ENCODE measurements at regions not wholly inside any gene's neighbourhood (a gene's known extent, or its start where the extent isn't known, plus 50 kb on each side); places are given as distances from the start of the nearest gene placed in this dataset.
A peak's percentile ranks its signal among the peaks of the same experiment; 100 is the strongest.

DNA sequence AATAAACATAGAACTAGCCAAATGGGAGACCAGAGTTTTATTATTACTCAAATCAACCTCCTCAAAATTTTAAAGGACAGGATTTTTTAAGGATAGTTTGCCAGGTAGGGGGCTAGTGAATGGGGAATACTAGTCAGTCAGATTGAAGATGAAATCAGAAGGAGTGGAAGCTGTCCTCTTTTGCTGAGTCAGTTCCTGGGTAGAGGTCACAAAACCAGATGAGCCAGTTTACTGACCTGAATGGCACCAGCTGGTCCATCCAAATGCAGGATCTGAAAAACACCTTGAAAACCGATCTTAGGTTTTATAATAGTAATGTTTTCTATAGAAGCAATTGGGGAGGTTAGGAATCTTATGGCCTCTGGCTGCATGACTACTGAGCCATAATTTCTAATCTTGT is 558.2 kb downstream of the PKHD1 start:
- no CpG with 5 or more reads among the region's 1 CpG for WGBS (ENCODE audit: extremely low coverage, insufficient coverage, low lambda C conversion rate)
- Histone ChIP-seq H4K5ac (ENCODE audit: low read length) (no peak overlapping the region), H2BK15ac (replicated peaks; ENCODE audit: low read depth) (no peak overlapping the region), H3K79me2 (ENCODE audit: control insufficient read depth, insufficient read depth, low read length) (no peaks in the 10 kb centered on the region), H3K56ac (ENCODE audit: low read length) (no peak overlapping the region), H3K27ac (ENCODE audit: low read depth, low read length) (no peak overlapping the region), H4K8ac (ENCODE audit: low read depth, low read length) (no peak overlapping the region), H3K36me3 (ENCODE audit: control insufficient read depth, insufficient read depth, low read length) (no peaks in the 10 kb centered on the region), H3K4me3 (ENCODE audit: low read length) (no peak overlapping the region), H3K4me1 (ENCODE audit: control insufficient read depth, low read depth, low read length) (peaks cover 2% of the 10 kb centered on the region), H3K4me2 (ENCODE audit: low read length) (no peak overlapping the region), H3K23ac (ENCODE audit: low read length) (no peak overlapping the region), H3K9ac (ENCODE audit: low read length) (no peak overlapping the region), H2BK120ac (ENCODE audit: low read depth, low read length) (no peak overlapping the region), H3K79me1 (ENCODE audit: low read length) (no peaks in the 10 kb centered on the region), H3K4ac (ENCODE audit: low read depth, low read length) (no peak overlapping the region), H2BK5ac (ENCODE audit: low read length) (no peak overlapping the region), H2AK5ac (ENCODE audit: low read length) (no peak overlapping the region), H3K18ac (ENCODE audit: low read length) (no peak overlapping the region), H3K27me3 (ENCODE audit: insufficient read depth, low read length, poor library complexity) (no peaks in the 10 kb centered on the region)
- DNase-seq = peak; percentile 19

DNA sequence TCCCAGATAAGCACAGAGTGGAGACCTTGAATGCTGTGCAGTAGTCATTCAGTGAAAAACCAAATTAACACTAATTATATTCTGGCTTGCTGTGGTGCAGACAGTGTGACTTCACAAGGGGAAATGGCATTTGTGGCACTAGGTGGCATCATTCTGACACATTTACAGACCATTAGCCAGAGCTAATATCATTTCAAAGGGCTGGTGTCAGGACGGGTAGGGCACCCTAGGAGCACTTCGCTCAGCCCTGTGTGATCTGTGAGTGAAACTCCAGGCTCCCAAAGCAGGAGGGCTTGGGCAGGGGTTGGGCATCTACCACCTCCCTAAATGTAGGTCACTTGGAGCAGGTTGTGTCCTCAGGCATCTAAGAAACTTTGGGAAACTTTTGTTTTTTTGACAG is 555.8 kb downstream of the PKHD1 start:
- no CpG with 5 or more reads among the region's 2 CpGs for WGBS (ENCODE audit: extremely low coverage, insufficient coverage, low lambda C conversion rate)
- Histone ChIP-seq H3K79me2 (ENCODE audit: control insufficient read depth, insufficient read depth, low read length) (no peaks in the 10 kb centered on the region), H4K5ac (ENCODE audit: low read length) (no peak overlapping the region), H3K23ac (ENCODE audit: low read length) (no peak overlapping the region), H2BK15ac (replicated peaks; ENCODE audit: low read depth) (no peak overlapping the region), H3K79me1 (ENCODE audit: low read length) (no peaks in the 10 kb centered on the region), H3K36me3 (ENCODE audit: control insufficient read depth, insufficient read depth, low read length) (no peaks in the 10 kb centered on the region), H4K8ac (ENCODE audit: low read depth, low read length) (no peak overlapping the region), H3K18ac (ENCODE audit: low read length) (no peak overlapping the region), H3K27me3 (ENCODE audit: insufficient read depth, low read length, poor library complexity) (no peaks in the 10 kb centered on the region), H2BK5ac (ENCODE audit: low read length) (no peak overlapping the region), H3K27ac (ENCODE audit: low read depth, low read length) (no peak overlapping the region), H3K9ac (ENCODE audit: low read length) (no peak overlapping the region), H3K4me3 (ENCODE audit: low read length) (no peak overlapping the region), H3K4me1 (ENCODE audit: control insufficient read depth, low read depth, low read length) (peaks cover 2% of the 10 kb centered on the region), H2BK120ac (ENCODE audit: low read depth, low read length) (no peak overlapping the region), H2AK5ac (ENCODE audit: low read length) (no peak overlapping the region), H3K56ac (ENCODE audit: low read length) (no peak overlapping the region), H3K4me2 (ENCODE audit: low read length) (no peak overlapping the region), H3K4ac (ENCODE audit: low read depth, low read length) (no peak overlapping the region)
- peak; percentile 56 for DNase-seq

DNA sequence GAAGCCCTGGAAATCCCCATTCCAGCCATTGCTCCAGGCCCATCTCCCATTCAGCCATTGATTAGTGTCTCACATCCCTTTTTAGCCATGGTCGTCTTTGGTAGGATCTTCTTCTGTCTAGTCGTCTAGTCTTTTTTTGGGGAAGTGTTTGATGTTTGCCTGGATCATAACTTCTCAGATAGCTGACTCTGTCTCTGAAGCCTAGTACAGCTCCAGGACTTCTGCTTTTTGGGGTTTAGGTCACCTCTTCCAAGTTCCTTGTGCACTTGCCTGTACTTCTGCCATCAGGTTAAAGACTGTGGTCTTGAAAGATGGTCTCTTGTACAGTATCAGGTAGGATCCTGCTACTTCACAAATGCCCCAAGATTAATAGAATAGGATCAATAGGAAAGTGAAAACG is 553.5 kb downstream of the PKHD1 start:
- no peaks in the 10 kb centered on the region for H3K79me1 ChIP-seq (ENCODE audit: low read length)
- no peak overlapping the region for H4K5ac ChIP-seq (ENCODE audit: low read length)
- no peak overlapping the region for H4K8ac ChIP-seq (ENCODE audit: low read depth, low read length)
- WGBS (ENCODE audit: extremely low coverage, insufficient coverage, low lambda C conversion rate) = no CpG with 5 or more reads among the region's 3 CpGs
- H3K79me2 ChIP-seq (ENCODE audit: control insufficient read depth, insufficient read depth, low read length) = no peaks in the 10 kb centered on the region
- no peak overlapping the region for H2AK5ac ChIP-seq (ENCODE audit: low read length)
- no peak overlapping the region for H3K23ac ChIP-seq (ENCODE audit: low read length)
- H3K4me1 ChIP-seq (ENCODE audit: control insufficient read depth, low read depth, low read length) = peaks cover 2% of the 10 kb centered on the region
- no peak overlapping the region for H3K56ac ChIP-seq (ENCODE audit: low read length)
- no peak overlapping the region for H3K4me2 ChIP-seq (ENCODE audit: low read length)
- no peaks in the 10 kb centered on the region for H3K36me3 ChIP-seq (ENCODE audit: control insufficient read depth, insufficient read depth, low read length)
- DNase-seq = no peak
- H3K9ac ChIP-seq (ENCODE audit: low read length) = no peak overlapping the region
- no peaks in the 10 kb centered on the region for H3K27me3 ChIP-seq (ENCODE audit: insufficient read depth, low read length, poor library complexity)
- no peak overlapping the region for H3K4ac ChIP-seq (ENCODE audit: low read depth, low read length)
- H2BK15ac ChIP-seq (replicated peaks; ENCODE audit: low read depth) = no peak overlapping the region
- H2BK5ac ChIP-seq (ENCODE audit: low read length) = no peak overlapping the region
- H3K4me3 ChIP-seq (ENCODE audit: low read length) = no peak overlapping the region
- no peak overlapping the region for H2BK120ac ChIP-seq (ENCODE audit: low read depth, low read length)
- H3K18ac ChIP-seq (ENCODE audit: low read length) = no peak overlapping the region
- H3K27ac ChIP-seq (ENCODE audit: low read depth, low read length) = no peak overlapping the region

DNA sequence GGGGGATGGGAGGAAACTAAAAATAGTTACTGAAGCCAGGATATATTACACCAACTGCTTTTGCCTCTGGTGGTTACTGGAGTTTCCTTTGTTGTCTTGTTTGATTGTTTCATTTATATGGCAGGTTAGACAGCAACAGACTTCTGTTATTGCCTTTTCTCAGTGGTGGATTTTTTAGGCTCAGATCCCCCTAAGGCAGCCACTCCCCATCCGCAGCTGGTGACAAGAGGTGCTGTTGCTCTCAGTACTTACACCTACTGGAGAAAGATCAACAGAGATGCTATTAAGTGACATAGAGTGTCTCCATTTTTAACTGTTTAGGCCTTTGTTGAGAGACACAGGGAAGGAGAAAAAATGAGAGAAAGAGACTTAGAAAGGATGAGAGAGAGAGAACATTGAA is 552.1 kb downstream of the PKHD1 start:
- Histone ChIP-seq H4K8ac (ENCODE audit: low read depth, low read length) (no peak overlapping the region), H3K79me2 (ENCODE audit: control insufficient read depth, insufficient read depth, low read length) (no peaks in the 10 kb centered on the region), H3K56ac (ENCODE audit: low read length) (no peak overlapping the region), H3K4me1 (ENCODE audit: control insufficient read depth, low read depth, low read length) (peaks cover 2% of the 10 kb centered on the region), H3K4ac (ENCODE audit: low read depth, low read length) (no peak overlapping the region), H2BK120ac (ENCODE audit: low read depth, low read length) (no peak overlapping the region), H3K4me3 (ENCODE audit: low read length) (no peak overlapping the region), H3K9ac (ENCODE audit: low read length) (no peak overlapping the region), H2BK15ac (replicated peaks; ENCODE audit: low read depth) (no peak overlapping the region), H3K36me3 (ENCODE audit: control insufficient read depth, insufficient read depth, low read length) (no peaks in the 10 kb centered on the region), H3K27me3 (ENCODE audit: insufficient read depth, low read length, poor library complexity) (no peaks in the 10 kb centered on the region), H3K79me1 (ENCODE audit: low read length) (no peaks in the 10 kb centered on the region), H3K27ac (ENCODE audit: low read depth, low read length) (no peak overlapping the region), H2AK5ac (ENCODE audit: low read length) (no peak overlapping the region), H3K4me2 (ENCODE audit: low read length) (no peak overlapping the region), H3K18ac (ENCODE audit: low read length) (no peak overlapping the region), H2BK5ac (ENCODE audit: low read length) (no peak overlapping the region), H3K23ac (ENCODE audit: low read length) (no peak overlapping the region), H4K5ac (ENCODE audit: low read length) (no peak overlapping the region)
- peak; percentile 10 for DNase-seq
- WGBS (ENCODE audit: extremely low coverage, insufficient coverage, low lambda C conversion rate) = no CpG with 5 or more reads among the region's 1 CpG

DNA sequence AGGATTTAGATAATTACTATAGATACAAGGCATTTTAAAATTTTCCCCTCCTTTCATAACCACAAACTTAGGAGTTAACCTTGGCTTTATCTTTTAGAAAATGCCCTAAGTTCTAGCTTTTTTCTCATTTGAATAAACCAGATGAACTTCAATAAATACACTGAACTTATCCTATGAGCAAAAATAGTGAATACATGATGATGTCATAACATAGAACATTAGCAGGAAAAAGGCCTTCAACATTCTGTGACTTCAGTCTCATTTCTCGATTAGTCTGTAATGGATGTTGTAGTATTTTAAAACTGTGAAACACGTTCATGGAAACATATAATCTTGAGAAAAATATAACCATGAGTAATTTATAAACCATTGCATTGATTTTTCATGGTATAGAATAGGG is 550.7 kb downstream of the PKHD1 start:
- H2BK15ac ChIP-seq (replicated peaks; ENCODE audit: low read depth) = no peak overlapping the region
- H3K18ac ChIP-seq (ENCODE audit: low read length) = no peak overlapping the region
- no peak overlapping the region for H3K4me3 ChIP-seq (ENCODE audit: low read length)
- no CpG with 5 or more reads among the region's 2 CpGs for WGBS (ENCODE audit: extremely low coverage, insufficient coverage, low lambda C conversion rate)
- no peak overlapping the region for H3K4ac ChIP-seq (ENCODE audit: low read depth, low read length)
- peaks cover 2% of the 10 kb centered on the region for H3K4me1 ChIP-seq (ENCODE audit: control insufficient read depth, low read depth, low read length)
- H3K56ac ChIP-seq (ENCODE audit: low read length) = no peak overlapping the region
- H2BK5ac ChIP-seq (ENCODE audit: low read length) = no peak overlapping the region
- no peak overlapping the region for H3K27ac ChIP-seq (ENCODE audit: low read depth, low read length)
- H3K9ac ChIP-seq (ENCODE audit: low read length) = no peak overlapping the region
- no peak overlapping the region for H3K4me2 ChIP-seq (ENCODE audit: low read length)
- no peak overlapping the region for H4K8ac ChIP-seq (ENCODE audit: low read depth, low read length)
- DNase-seq = no peak
- H2BK120ac ChIP-seq (ENCODE audit: low read depth, low read length) = no peak overlapping the region
- H3K79me2 ChIP-seq (ENCODE audit: control insufficient read depth, insufficient read depth, low read length) = no peaks in the 10 kb centered on the region
- H3K23ac ChIP-seq (ENCODE audit: low read length) = no peak overlapping the region
- H3K27me3 ChIP-seq (ENCODE audit: insufficient read depth, low read length, poor library complexity) = no peaks in the 10 kb centered on the region
- no peak overlapping the region for H4K5ac ChIP-seq (ENCODE audit: low read length)
- no peaks in the 10 kb centered on the region for H3K79me1 ChIP-seq (ENCODE audit: low read length)
- H3K36me3 ChIP-seq (ENCODE audit: control insufficient read depth, insufficient read depth, low read length) = no peaks in the 10 kb centered on the region
- H2AK5ac ChIP-seq (ENCODE audit: low read length) = no peak overlapping the region

DNA sequence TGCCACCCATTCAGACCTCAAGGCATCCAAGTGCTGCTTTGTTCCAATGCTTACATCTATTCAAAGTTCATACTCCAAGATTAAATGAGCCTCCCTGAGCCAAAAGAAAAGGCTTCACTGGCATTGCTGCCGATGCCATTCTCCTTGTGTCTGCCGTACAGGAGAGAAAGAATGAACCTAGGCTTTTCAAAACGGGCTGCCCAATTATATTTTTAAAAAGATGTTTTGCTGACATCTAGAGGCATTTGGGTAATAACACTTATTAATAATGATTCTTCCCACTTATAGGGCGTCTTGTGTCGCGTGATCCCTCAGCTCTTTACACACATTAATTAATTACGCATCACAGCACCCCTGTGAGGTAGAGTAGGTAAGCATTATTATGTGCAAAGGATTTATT is 545.6 kb downstream of the PKHD1 start:
- Histone ChIP-seq H2BK15ac (replicated peaks; ENCODE audit: low read depth) (no peak overlapping the region), H2AK5ac (ENCODE audit: low read length) (no peak overlapping the region), H3K36me3 (ENCODE audit: control insufficient read depth, insufficient read depth, low read length) (no peaks in the 10 kb centered on the region), H3K4ac (ENCODE audit: low read depth, low read length) (no peak overlapping the region), H3K9ac (ENCODE audit: low read length) (no peak overlapping the region), H3K4me3 (ENCODE audit: low read length) (no peak overlapping the region), H3K27ac (ENCODE audit: low read depth, low read length) (no peak overlapping the region), H3K56ac (ENCODE audit: low read length) (no peak overlapping the region), H3K23ac (ENCODE audit: low read length) (no peak overlapping the region), H3K79me1 (ENCODE audit: low read length) (no peaks in the 10 kb centered on the region), H3K4me2 (ENCODE audit: low read length) (no peak overlapping the region), H4K5ac (ENCODE audit: low read length) (no peak overlapping the region), H4K8ac (ENCODE audit: low read depth, low read length) (no peak overlapping the region), H3K79me2 (ENCODE audit: control insufficient read depth, insufficient read depth, low read length) (no peaks in the 10 kb centered on the region), H2BK120ac (ENCODE audit: low read depth, low read length) (no peak overlapping the region), H3K4me1 (ENCODE audit: control insufficient read depth, low read depth, low read length) (no peaks in the 10 kb centered on the region), H2BK5ac (ENCODE audit: low read length) (no peak overlapping the region), H3K27me3 (ENCODE audit: insufficient read depth, low read length, poor library complexity) (no peaks in the 10 kb centered on the region), H3K18ac (ENCODE audit: low read length) (no peak overlapping the region)
- no peak for DNase-seq
- no CpG with 5 or more reads among the region's 7 CpGs for WGBS (ENCODE audit: extremely low coverage, insufficient coverage, low lambda C conversion rate)

Measured in mesendoderm (in vitro differentiated cells).